ENCODE measurements at regions not wholly inside any gene's neighbourhood (a gene's known extent, or its start where the extent isn't known, plus 50 kb on each side); places are given as distances from the start of the nearest gene placed in this dataset.

DNA sequence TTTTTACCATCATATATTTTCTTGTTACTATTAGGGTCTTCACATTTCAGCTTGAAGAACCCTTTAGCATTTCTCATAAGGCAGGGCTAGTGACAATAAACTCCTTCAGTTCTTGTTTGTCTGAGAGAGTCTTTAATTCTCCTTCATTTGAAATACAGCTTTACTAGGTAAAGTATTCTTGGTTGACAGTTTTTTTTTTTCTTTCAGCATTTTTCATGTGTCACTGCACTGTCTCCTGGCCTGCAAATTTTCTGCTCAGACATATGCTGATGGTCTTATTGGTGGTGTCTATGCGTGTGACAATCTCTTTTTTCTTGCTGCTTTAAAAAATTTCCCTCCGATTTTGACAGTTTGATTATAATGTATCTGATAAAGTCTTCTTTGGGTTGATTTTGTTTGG lies 399.9 kb downstream of the SH3GL2 start:
- no peak for DNase-seq

DNA sequence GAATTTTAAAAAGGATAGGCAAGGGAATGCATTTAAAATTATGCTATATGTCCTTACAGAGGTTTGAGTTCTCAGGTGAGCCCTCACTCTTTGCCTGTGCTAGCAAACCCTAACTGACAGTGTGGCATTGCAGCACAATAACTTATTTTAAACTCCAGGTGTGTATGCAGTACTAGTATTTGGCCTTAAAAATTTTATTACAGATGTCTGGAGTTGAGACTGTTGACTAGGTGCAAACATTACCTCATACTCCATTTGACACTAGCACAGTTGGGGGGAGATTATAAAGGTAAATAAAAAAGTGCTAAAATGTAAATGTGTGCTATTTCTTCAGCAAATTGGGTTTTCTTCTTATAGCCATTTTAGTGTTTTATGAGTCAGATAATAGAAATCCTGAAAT lies 407.7 kb downstream of the SH3GL2 start:
- no peak for DNase-seq

DNA sequence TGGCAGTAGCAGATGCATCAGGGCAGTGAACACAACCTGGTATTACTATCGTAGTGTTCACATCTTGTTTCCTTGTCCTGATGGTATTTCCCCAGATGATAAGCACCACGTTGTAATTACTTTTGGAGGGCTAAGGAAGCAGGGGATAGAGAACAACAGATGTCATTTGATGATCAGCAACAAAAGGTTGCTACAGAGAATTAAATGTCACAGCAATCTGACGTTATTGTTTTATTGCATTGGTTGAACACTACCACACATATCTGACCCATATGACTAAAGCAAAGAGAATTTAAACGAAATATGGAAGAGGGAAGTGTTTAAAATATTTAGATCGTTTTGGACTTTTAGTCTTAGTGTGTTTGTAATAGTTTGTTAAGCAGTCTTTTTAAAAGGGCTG lies 408.3 kb downstream of the SH3GL2 start:
- DNase-seq: no peak

DNA sequence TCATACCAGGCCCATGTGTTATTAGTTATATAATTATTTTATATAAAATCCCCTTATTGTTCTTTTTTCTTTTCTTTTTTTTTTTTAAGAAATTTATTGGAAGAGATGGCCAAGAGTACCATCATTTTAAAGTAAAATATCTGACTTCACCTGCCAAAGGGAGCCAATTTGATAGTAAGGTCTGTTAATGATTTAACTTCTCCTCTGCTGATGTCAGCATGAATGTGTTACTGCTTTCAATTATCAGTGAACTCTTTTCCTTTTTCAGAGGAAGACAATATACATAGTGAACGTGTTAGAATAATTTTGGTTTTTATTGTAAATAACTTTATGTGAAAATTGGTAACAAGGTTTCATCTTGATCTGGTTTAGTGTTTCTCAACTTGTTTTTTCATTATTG lies 409.6 kb downstream of the SH3GL2 start:
- DNase-seq: no peak

DNA sequence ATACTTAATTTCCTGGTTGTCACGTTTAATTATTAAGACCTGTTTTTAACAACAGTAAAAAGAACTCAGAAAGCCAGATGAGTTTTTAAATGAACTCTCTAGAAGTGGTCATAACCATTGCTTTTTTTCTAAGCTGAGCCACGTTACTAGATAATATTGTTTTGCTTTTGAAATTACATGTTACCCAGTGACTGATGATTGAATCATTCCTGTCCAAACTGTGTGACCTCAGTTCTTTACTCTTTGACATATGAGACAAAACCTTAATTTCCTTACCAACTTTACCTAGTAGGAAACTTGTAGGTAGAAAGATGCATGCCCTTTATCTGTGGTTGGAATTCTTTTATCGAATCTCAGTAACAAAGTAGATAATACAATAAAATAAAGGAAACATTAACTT lies 411.7 kb downstream of the SH3GL2 start:
- no peak for DNase-seq

DNA sequence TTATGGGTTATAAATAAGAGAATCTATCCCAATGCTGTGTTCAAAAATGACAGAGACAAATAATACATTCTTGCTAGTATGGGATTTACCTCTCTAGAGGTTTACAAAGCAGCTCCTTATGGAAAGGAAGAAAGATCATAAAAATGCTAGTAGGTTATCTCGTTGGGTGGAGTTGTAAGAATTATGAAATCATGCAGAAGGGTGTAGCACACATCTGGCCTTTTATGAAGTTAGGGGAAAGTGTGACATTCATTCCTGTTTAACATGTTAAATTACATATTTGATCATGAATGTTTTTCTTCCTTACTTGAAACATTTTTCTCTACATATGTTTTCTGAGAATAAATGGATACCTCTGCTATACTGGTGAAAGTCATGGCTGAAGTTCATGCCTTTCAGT lies 414.2 kb downstream of the SH3GL2 start:
- DNase-seq: no peak

DNA sequence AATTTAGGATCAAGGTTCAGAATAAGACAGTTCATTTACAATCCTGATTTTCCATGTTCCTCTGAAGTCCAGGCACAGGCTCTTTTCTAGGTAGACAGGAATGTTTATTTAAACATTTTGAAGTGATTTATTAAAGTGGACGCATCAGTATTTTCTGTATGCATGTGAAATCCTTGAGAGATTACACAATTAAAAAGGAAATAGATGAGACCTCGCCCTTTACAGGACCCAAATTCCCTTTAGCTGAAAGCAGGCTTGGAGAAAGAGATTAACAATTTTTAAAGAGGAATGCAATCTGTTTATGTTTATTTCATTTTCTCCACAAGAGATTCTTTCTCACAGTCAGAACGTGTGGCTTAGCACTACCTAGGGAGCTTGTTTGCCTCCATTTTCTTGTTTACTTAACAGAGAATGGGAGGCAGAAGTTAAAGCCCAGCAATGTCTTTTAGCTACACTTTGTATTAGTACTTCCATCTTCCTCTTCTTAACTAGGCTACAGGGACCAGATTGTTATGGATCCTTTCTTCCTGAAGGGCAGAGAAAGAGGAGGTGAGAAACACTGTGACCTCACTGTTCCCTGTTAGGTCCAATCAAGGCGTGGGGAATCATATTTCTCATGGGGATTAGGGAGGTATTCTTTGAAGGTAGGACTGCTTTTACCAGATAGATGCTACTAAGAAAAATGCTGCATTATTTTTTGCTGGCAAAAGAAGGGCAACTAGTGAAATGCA lies 416.0 kb downstream of the SH3GL2 start:
- DNase-seq: no peak

DNA sequence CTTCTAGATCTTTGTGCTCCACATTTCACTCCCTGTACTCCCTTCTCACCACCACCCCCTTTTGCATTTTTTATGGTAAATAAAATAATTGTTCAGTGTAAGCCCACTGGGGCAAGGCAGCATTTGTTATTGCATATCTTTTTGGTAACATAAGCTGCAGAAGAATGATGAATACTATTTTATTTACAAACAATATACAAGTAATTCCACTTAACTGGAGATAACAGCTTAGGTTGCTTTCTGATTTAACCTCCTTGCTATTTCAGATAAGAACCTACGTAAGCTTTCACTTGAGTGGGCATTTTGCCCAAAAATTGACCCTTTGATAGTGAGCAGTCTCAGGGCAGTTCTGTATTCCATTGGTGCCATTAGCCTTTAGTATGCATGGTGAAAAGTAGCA lies 417.9 kb downstream of the SH3GL2 start:
- DNase-seq: no peak

DNA sequence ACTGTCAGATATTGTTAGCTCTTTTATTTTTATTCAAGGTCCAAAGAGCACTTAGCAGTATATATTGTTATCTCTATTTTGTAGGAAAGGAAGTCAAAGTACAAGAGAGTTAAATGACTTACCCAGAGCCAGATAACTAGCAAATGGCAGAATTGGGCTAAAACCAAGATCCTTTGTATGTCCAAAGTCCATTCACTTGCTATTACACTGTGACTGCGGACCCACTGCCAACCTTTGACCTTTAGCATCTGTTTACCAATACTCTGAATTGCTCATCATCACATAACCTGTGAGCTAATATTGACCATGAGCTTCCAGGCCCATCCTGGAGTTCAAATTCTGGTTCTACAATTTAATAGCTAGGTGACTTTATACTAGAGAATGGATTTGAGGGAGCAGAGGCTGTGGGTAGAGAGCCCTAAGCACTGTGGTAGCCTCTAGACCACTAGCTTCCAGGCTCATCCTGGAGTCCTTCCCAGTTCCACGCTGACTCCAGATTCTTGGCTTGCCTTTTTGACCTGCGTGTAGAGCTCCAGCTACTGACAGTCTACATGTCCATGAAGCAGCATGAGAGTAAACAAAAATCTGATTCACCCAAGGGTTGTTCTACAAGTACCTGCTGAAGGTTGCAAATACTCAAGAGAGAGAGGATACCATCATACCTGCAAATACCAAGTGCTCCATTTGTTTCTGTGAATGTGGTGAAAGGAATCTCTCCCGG lies 424.0 kb downstream of the SH3GL2 start:
- no peak for DNase-seq

DNA sequence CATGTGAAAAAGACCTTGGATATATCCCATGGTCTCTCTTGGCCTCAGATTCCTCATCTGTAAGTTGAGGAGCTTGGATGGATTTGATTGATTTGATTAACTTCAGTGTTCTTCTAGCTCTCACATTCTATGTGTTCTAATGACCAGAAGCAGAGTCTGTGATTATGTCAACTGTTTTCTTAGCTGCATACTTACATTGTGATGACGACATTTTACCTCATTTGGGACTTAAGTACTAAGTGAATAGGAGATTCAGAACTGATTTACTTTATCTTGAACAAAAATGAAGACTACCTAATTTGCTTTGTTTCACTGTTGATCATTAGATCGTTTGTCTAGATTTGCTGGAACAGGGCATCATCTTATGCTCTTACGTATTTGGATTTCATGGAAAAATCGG lies 427.7 kb downstream of the SH3GL2 start:
- no peak for DNase-seq

DNA sequence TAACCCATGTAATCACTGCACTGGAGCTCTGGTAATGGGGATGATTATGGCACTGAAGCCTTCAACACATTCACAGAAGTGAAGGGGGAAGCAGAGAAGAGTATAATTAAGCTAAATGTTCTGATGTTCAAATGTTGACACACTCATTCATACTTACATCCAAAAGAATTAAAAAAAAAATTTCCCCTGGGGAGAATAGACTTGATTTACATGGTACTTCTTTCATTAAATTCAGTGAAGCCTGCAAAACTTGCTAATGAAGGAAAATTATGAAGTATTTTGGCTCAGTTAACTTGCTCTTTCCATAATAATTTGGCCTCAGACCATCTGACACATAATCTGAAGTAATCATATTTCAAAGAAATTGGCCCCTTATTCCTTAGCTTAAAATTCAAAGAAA lies 428.8 kb downstream of the SH3GL2 start:
- no peak for DNase-seq

DNA sequence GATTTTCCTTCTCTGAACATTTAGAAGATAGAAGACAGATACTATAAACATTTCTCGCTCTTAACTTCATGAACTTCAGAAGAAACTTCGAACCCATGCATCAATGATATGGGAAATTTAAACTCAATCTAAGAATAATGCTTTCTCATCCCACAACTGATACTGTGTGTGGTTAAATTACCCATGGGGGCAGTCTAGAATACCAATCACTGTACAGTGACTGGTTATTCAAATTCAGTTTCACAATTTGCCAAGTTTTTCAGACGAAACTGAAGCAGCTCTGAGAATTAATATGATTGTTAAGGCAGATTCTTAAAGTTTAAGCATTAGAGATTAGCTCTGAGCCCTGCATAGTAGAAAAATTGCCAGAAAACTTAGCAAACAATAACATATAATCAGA lies 431.0 kb downstream of the SH3GL2 start:
- DNase-seq: no peak

DNA sequence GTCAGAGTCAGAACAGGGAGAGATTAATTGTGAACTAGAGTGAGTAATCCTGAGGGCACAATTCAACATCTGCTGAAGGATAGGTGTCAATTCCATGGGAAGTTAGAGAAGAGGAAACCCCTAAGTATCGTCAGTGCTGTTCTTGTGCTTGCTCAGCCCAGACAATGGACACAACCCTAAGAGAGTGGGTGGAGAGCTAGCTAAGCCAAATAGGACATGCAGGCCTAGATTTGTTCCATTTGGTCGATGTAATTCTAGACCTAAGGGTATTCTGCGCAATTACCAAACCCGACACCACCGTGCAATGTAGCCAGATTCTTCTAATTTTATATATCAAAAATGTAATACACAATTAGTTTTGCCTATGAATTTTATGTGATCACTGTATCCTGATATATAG lies 431.6 kb downstream of the SH3GL2 start:
- DNase-seq: no peak

DNA sequence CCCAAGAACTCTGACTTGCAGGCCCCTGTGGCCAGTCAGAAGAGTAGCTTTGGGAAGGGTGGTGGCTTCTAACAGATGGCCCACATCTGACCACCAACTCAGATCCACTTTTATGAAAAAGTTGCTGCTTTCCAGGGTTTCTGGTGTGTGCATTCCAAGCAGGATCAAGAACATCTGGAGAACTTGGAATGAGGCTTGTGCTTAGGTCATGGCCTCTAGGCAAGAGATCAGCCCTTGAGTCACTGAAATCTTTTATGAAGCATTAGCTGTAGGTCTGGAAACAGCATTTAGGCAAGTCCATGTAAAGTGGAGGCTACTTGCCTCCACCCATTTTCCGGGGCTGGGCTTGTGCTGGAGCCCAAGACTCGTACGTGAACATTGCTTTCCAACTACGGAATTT lies 433.3 kb downstream of the SH3GL2 start:
- no peak for DNase-seq

DNA sequence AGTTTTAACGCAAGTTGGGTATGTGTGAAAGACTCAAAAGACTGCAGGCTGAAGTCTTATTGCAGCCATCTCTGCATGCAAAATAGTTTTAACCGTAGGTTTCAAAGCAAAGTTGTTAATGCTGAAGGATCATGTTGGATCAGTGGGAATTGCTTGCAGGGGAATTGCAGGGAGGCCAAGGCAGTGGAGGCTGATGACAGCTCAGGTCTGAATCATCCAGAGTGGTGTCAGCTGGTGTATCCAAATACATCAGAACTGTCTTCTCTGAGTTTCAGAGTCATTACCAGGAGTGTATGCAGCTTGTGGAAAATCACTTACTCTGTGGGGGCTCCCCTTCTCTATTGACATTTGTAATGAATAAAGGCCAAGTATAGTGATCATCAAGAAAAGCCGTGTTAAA lies 435.7 kb downstream of the SH3GL2 start:
- DNase-seq: no peak

DNA sequence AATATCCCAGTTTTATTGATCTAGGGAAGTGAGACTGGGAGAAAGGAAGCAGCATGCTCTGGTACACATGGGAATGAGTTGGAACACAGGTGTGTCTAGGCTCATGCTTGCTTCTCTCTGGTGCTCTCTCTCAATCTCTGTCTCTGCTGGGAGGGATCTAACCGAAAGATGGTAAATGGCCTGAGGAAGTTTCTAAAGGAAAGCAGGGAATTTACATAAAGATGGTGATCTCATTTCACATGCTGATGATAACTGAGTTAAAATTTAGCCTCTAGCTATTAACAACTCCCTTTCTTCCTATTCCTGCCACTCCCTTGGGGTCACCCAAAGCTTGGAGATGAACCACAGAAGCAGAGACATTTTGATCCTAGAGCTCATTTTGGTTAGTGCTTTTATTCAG lies 436.2 kb downstream of the SH3GL2 start:
- DNase-seq: no peak

DNA sequence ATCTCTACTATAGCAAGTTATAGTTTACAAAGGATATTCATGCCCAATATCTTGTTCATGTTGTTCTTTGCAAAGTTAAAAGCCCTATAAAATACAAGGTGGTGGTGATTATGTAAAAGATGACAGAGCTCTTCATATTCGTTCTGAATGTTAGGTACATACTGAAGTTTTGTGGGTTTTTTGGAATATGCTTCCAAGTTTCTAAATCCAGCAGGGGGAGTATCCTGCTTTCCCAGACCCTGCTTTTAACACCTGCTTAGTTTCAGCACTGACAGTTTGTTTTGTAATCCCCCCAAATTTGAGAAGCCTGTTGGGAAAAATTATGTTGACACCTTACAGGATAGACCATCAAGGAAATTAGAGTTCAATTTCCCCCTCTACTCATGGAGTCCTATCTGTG lies 438.3 kb downstream of the SH3GL2 start:
- no peak for DNase-seq

DNA sequence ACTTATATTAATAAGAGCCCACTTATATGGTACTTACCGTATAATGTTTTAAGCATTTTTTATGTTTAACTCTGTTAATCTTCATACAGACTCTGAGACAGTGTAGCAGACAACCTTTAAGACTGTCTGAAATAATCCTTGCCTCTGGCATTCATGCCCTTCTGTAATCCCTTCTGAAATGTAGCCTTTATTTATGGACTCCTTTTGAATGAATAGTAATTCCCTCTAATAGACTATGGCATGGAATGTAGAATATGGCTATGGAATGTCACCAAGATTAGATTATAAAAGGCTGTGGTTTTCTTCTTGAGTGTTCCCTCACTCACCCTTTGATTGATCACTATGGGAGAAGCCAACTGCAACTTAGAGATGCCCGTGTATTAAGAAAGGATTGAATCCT lies 439.4 kb downstream of the SH3GL2 start:
- no peak for DNase-seq

DNA sequence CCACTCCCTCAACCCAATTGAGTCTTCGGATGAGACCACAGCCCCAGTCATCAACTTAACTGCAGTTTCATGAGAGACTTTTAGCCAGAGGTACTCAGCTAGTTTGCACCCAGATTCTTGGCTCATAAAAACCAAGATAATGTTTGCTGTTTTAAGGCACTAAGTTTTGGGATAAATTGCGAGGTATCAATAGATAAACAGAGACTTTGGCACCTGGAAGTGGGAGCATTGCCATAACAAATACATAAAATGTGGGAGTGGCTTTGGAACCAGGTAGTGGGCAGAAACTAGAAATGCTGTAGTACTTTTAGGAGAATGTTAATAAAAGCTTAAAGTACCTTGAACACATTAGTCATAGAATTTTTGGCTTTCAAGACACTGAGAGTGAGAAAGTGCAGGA lies 439.8 kb downstream of the SH3GL2 start:
- no peak for DNase-seq

DNA sequence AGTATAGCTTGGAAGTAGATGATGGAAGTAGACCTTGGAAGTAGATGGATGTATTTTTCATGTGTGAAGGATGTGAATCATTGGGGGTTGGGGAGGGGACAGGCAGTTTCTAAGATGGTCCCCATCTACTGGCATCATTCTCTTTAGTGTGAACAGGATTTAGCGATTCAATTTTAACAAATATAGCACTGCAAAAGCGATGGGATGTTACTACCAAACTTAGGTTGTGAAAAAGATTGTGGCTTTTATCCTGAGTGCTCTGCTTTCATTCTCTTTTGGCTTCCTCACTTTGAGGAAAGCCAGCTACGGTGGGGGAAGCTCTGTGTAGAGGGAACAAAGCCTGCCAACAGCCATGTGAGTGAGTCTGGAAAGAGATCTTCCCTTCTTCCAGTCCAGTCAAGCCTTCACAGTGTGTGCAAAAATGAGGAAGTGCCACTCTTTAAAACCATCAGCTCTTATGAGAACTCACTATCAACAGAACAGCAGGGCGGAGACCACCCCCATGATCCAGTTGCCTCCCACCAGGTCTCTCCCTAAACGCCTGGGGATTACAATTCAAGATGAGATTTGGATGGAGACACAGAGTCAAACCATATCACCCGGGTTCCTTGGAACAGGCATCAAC lies 441.4 kb downstream of the SH3GL2 start:
- no peak for DNase-seq

DNA sequence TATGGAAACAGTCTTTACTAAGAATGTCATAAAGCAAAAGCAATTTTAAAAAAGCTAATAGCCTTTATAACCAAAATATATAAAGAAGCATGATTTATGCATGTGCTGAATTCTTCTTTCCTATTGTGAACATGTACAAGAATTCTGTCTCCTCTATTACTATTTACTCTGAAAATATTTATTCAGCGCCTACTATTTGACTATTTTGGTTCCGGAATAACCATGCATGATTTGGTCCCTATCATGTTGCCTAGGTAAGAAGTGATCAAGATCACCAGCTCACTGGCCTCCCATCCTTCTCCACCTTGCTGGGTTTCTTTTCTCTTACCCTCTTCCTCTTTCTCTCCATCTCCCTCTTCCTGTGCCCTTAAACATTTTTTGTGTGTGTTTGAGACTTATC lies 443.8 kb downstream of the SH3GL2 start:
- DNase-seq: no peak

DNA sequence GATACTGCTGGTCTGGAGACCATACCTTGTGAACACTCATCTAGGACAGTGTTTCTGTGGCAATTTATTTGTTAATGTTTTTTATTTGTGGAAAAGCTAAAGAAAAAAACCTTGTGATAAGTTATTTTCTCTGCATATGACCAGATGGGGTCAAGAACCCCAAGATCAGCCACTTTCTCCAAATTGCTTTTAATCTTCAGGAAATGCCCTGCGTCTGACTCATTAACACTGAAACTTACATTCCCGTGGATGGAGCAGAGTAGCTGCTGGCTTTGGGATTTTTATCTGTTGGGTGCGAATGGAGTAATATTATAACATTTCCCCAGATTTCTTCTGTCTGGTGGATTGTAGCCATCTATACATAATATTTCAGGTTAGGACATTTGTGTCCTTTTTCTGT lies 444.5 kb downstream of the SH3GL2 start:
- no peak for DNase-seq

DNA sequence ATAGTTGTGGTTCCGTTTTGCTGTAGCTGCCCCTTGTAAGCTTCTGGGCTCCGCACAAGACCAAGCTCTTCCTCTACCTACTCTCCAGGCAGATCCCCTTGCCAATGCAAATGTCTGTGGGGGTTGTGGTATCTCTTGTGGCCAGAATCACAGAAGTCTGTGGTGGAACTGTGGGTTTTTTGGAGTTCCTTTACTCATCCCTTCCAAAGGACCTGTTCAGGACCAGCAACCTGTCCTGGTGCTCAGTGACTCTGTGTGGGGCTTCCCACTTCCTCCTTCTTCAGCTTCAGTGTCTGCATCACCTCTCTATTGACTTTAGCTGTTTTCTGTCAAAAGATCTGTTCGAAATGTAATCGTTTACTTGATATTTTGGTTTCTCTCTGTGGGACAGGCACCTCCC lies 441.3 kb upstream of the ADAMTSL1 start:
- DNase-seq: no peak

DNA sequence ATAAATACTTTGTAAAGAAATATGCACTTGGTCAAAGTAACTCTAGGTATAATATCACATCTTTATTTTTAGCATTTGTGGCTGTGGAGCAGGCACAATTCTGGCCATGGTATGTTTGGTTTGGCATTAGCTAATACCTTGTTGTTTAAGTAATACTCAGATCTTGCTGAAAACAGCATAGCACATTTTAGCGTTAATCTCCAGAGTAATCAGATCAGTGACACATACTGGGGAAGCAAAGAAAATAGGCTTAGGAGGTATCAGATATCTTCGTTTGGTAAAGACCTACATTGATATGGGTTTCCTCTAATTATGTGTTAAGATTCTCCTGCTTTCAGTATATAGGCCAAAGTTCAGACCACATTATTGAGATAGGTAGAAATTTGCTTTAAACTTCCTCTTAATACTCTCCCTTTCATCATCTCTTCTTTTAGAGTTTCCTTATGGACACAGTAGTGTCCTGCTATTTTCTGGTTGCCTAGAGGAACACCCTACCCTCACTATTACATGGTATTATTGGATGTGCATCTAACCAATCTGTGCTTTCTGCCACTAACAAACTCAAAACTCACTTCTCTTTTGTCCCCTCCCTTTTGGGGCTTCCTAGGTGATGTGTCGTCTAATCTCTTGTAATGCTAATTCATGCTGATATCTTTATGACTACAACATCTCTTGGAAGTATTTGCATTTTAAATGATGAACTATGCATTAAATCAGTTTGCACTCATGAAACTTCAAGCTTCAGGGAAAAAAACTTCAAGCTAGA lies 437.3 kb upstream of the ADAMTSL1 start:
- DNase-seq: no peak

All from CD4-positive, alpha-beta T cell treated with Interleukin-10 for 1 hour (primary cell).